GM21717 (cell line): ENCODE measurements at regions not wholly inside any gene's neighbourhood (a gene's known extent, or its start where the extent isn't known, plus 50 kb on each side); places are given as distances from the start of the nearest gene placed in this dataset.

Experiments used
- ATAC-seq: cut with Tn5 transposase; IDR thresholded peaks from one replicate; pipeline ENCODE4 v1.9.1; 2021; ENCODE audit warnings: mild to moderate bottlenecking, moderate library complexity; ENCODE audit not compliant: unreplicated experiment

DNA sequence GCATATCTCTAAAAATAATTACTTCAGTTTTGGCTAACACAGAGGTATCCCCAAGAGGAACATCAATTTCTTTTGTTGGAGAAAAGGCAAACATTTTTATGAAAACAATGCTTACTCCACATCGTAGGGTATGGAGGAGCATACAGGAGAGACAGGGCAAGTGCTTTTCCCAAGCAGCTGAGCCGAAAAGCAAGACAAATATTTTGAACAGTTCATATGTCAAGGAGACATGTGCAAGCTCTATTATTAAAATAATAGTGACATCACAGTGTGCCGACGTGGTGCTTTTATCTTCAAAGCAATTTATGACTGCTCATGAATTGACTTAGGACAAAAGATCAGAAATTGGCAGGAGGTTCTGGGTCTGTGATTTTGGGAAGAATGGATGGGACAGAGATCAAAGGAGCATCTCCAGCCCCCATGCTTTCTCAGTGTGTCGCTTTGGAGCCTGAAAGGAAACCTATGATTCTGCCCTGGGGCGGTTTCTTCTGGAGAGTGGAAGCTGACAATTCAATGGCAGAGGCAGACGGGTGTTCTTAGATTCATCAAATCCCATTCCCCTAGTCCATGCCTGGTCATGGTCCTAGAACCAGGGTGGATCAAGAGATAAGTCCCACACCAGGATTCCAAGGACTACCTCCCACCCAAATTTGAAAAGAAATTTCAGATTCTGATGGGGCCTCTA is 97.1 kb downstream of the JCAD start:
- no peak for ATAC-seq

DNA sequence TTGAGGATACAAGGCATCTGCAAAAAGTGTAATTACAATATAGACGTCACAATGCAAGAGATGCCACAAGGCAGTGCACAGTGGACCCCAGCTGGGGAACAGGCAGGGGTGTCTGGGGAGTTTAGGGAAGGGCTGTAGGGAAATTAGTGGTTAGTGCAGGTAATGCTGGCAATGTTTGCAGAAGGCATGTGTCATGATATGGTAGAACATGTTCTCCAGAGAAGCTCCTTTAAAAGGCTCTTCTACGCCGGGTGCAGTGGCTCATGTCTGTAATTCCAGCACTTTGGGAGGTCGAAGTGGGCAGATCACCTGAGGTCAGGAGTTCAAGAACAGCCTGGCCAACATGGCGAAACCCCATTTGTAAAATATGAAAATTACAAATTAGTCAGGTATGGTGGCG is 98.0 kb downstream of the JCAD start:
- no peak for ATAC-seq

DNA sequence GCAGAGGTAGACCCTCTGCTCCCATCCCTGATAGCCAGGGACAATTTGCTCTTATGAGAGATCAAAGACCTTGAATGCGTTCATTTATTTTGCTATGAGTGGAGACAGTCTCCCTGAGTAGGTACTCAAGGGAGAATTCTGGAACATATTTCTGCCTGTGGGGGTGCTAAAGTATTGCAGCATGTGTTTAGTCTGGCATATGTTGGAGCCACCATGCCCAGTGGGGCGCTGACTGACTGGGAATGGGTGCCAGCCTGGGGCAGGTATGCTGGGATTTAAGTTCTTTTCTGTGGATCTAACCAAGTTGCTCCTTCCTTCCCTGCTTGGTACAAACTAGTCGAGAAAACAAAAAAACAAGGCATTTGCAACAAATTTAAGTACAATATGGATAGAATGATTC is 99.1 kb downstream of the JCAD start:
- no peak for ATAC-seq

DNA sequence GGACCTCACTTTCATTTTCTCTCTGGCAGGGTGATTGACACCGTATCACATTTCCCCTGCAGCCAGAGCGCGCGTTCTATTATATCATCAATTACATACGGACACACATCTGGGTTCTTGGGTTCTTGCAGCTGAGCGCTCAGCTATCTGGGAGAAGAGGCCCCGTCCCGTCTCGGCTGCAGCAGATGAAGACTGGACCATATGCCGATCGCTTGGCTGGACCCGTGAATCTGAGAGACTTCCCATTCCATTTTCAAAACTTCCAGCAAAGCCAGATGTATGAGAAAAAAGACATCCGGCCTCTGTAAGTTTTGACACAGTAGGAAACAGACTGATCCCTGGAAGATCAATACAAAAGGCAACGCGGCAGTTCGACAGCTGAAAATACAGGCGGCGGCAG is 99.8 kb downstream of the JCAD start:
- ATAC-seq: no peak

DNA sequence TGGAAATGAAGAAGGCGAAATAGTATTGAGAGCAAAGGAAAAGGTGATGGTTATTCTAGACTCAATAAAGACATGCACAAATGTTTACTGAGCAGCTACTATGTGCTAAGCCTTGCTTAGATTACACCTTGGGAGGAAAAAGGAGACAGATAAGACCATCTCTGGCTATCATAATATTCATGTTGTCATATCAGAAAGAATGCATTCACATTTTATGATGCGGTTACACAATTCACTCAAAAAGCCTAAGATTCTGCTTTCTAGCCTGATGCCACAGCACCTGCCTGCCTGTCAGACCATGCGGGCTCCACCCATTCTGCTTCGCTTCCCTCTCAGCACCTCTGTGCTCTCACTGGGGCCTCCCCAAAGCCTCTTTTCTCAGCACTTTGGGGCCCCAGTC is 100.9 kb downstream of the JCAD start:
- ATAC-seq: no peak

DNA sequence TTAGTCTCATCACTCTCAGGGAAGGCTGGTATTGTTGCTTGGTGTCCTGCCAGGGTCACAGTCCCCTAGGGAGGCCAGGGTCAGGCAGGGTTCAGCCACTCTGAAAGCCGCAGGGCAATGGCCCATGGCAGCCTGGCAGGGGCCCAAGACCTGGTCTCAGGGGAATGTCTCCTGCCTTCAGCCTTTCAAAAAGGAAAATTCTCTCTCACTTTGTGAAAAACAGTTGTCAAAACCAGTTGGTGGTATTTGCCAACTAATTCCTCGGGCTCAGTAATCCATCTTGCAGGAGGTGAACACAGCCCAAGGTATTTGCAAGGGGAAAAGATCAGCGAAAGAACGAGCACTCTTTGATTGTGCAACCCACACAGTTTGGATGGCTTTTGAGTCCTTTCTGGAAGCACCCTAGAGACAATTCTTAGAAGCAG is 101.5 kb downstream of the JCAD start:
- no peak for ATAC-seq

DNA sequence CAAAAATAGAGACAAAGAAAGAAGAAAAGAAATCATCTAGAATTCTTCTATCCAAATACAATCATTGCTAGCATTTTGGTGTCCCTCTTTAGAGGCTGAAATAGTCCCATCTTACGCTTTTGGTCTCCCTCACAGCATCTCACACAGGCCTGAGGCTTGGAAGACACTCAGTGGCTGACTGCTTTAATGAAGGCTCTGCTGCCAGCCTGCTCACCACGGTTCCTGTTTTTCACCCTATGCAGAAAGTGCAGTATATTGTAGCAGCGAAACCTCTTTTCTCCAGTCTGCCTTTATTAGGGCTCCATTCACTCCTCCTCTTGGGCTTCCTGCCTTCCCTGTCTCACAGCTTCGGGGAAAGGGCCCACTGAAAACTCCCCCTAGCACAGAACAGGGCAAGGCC is 102.2 kb downstream of the JCAD start:
- ATAC-seq: no peak

DNA sequence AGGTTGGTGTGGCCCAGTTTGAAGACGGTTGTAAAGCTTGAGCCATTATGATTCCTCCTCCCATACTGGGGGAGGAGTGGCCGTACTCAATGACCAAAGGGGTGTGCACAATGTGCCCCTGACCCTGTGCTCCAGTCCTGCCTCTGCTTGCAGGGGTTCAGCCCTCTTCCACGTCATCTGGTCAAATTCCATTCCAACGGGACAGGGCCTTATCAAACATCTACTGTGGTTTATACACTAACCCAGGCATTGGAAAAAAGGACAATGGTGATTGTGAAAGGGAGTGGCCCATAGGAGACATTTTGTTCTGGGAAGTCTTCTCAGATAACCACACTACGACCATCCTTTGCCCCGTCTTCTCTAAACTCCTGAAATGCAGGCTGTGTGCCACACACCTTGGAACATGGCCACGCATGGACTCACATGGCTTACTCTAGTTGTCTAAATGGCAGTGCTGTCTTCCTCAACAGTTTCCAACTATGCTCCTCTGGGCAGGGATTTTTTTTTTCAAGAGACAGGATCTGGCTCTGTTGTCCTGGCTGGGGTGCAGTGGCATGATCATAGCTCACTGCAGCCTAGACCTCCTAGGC is 103.0 kb downstream of the JCAD start:
- ATAC-seq: no peak

DNA sequence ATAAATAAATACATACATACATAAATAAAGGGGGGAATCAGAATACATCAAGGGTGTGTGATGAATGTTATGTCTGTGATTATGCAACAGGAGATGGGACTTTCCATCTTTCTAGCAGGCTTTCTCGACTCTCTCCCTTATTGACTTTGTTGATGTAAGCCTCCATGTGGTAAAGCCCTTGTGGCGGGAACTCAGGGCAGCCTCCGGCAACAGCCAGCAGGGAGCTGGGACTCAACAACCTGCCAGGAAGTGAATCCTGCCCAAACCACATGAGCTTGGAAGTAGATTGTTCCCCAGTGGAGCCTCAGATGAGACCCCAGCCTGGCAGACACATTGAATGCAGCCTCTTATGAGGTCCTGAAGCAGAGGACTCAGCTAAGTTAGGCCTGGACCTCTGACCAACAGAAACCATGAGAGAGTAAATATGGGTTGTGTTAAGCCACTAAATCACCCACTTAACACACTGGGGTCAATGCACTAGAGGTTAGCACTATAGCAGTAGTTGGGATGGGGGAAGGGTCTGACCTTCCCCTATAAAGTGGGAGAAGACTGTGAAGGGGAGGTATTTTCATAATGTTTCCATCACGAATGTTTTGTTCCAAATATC is 104.0 kb downstream of the JCAD start:
- ATAC-seq: no peak

DNA sequence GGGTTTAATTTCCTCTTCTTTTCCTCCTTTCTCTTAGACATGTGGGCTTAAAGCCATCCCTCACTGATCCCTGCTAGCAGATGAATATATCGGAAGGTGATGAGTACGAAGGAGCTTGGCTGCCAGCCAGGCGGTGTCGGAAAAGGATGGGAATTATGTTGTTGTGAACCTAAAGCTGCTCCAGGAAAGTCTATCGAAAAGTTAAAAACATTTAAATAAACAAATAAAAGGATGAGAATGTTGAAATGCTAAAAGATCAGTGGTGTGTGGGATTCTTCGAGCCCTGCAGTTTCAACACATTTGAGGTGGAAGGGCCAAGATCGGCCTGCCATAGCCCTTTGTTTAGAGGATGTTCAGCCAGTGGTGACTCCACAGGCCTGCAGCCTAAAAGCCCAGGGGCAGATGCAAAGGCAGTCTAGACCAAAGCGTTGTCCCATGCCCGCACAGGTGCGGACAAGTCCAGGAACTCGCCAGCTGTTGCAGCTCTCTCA is 107.9 kb downstream of the JCAD start:
- no peak for ATAC-seq

DNA sequence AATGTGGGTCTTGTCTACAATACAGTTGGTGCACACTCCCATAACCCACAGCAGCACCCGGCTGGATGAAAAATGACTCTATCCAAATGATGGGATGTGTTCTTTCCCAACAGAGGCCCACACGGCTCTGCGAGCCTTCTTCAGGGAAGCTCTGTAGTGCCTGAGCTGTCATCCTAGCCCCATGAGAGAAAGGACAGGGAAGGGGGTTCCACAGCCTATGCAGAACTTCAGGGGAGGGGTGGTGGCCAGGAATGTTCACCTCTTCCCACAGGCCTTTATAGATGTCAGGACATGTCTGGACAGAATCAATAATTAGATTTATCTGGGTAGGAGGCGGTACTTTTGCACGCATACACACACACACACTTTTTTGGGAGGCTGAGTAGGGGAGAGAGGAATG is 109.0 kb downstream of the JCAD start:
- no peak for ATAC-seq

DNA sequence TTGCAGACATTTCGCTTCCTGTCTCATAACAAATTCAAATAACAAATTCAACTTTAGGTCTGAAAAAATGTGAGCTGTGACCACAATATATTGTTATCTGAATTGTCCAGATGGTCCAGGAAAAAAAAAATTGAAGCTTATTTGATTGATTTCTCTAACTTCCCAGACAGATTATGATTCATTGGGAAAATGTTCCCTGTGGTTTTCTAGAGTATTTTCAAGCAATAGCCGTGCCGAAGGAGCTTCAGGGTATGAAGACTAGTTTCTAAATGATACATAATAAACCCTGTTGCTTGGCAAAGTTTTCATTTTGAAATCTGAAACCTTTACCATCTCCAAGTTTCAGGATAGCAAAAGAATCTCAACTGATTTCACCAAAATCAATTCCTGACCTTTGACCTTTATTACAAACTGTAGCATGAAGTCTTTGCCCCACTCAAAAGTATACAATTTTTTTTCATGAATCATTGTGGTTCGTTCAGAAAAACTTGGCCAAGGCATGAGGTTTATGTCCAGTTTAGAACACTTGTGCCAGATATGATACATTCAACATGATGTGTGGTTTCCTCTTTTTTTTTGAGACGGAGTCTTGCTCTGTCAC is 109.9 kb downstream of the JCAD start:
- ATAC-seq: no peak

DNA sequence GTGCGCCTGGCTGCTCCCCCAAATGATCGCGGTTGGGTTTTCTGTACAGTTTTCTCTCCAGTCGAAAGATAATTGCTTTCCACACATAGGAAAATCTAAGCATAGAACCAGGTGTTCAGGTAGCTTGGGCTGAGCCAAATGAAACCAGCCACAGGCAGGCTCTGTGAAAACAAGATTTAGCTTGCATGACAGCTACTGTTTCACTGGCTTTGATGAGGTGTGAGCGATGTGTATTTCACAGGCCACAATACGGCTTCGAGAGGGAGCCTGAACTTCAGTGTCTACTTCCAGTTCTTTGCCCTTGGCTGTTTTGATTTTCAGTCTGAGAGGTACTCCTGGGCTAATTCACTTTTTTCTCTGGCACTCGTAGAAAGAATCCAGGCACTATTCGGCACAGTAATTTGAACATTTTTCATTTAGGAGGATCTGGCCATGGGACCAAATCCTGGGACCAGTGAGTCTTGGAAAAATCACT is 110.5 kb downstream of the JCAD start:
- ATAC-seq: no peak

DNA sequence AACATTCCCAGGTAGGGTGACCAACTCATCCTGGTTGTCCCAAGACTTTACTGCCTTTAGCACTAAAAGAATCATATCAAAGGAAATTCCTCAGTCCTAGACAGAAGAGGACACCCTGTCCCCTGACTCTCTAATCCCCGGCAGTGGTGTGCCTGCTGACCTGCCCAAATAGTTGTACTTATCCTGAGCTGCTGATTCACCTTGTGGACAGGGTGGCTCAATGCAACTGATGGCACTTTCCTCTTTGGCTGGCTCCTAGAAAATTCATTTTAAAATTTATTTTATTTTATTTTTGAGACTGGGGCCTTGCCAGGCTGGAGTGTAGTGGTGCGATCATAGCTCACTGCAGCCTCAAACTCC is 111.7 kb downstream of the JCAD start:
- no peak for ATAC-seq

DNA sequence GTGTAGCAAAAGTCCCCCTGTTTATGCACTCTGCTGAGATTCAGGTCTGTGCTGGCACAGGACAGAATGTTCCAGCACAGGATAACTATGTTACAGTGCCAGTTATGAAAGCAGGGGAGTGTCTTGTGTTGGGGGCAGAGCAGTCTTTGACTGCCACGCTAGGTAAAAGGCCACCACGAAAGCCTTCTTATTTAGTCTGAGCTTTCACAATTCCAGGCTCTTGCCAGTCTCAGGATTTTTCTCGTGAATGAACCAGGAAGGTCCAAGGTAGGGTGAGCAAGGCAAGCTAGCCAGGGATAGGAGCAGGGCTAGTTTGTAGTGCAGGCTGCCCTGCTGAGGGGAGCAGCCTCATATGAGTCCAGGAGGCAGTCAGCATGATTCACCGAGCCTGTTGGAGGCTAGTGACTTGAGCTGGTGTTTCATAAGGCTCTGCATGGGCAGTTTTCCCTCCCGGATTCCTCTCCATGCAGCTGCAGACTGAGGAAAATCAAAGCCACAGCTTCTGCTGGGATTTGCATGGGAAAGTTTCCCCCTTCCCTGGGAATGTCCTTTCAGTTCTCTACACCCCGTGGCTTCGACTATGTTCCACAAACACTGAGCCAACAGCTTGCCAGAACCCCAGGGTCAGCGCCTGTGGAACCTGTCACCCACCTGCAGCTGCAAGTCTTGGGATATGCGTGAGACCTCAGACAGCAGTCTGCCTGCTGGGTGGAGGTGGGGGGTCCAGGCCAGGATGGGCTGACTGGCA is 112.3 kb downstream of the JCAD start:
- ATAC-seq: no peak

DNA sequence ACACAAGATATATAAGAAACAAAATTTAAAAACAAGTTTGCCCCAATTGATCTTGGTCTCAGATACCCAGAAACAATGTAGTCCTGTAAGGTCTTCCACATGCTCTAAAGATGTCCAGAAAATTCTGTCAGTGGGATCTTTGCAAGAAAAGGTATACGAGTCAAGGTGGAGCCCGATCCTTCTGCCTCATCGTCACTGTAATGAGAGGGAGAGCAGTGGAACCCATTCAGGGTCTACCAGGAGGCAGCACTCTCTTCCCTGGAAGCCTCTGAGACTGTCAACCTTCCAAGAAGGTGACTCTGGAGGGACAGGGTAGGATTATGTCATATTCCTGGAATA is 112.8 kb downstream of the JCAD start:
- no peak for ATAC-seq

DNA sequence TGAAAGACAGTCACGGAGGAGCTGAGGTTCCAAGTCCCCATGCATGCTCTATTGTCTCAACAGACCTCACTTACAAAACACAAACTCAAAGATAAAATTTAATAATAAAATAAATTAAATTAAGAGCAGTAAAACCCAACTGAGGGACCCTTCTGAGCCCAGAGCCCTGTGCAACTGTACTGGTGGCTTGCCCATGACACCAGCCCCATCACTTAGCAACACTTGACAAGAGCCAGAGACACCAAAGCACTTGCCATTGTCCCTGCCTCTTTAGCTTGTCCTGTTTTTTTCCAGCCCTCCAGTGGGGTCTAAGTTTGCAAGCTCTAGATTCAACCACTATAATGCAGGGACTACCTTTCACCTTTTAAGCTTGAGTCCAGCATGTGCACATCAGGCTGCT is 117.9 kb downstream of the JCAD start:
- ATAC-seq: no peak

DNA sequence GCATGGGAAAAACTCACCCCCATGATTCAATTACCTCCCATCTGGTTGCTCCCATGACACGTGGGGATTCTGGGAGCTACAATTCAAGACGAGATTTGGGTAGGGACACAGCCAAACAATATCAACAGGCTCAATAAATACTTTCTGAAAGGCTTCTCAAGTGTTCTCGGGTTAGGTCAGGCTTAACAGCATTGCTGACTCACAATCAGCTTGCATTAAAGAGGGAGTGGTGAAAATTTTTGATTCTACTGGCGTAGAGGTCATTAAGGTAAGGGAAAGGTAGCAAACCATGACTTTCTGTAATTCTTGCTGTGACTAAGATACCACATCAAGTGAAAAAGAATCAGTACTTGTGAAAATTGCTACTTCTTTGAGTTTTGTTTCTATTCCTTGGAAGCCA is 126.4 kb downstream of the JCAD start:
- ATAC-seq: no peak

DNA sequence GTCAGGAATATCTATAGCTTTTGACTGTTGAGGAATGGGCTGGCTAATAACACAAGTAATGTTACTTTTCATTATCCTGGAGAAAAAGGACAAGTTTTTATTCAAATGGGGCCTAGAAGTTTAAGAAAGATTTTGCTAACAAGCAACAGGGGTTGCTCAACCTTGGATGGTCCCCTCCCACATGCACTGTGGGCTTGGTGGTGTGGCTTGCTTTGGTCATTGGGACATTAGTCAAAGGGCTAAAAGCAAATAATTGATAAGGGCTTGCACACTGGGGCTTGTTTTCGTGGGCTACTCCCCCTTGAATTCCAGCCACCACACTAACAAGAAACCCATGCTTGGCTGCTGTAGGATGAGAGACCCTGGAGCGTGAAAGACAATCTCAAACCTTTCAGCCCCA is 127.6 kb downstream of the JCAD start:
- no peak for ATAC-seq

DNA sequence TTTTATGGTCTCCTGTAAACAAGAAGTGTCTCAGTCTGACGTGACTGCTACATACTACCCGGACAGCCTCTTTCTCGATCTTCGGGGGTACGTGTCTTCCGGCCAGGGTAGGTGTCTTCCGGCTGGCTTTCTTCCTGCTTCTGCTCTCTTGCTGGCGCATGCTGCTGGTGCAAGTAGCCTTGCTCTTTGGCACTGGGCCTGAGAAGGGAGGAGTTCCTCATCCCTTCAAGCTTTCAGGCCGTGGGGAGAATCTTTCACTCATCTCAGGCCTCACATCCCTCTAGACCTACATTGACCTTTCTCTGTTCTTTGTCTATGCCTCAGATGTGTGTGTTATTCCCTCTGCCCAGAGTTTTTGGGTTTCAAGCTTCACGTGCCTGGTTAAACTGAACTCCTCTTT is 130.4 kb downstream of the JCAD start:
- no peak for ATAC-seq

DNA sequence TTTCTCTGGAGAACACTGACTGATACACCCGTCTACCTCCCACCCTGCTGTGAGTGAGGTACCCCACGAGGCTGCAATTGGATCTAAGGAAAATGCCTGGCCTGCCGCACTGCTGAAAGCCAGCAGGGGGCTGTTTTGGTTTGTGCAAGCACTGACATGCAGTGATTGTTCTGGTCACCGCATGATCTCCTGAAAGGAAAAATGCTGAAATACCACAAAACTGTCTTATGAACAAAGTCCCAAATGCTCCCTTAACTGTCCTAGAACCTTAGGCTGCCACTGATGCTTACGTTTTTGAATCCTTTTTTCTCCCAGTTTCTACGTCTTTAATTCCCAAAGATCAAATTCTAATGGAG is 132.7 kb downstream of the JCAD start:
- ATAC-seq: no peak
